ENCODE measurements at regions not wholly inside any gene's neighbourhood (a gene's known extent, or its start where the extent isn't known, plus 50 kb on each side); places are given as distances from the start of the nearest gene placed in this dataset.
A peak's percentile ranks its signal among the peaks of the same experiment; 100 is the strongest.

DNA sequence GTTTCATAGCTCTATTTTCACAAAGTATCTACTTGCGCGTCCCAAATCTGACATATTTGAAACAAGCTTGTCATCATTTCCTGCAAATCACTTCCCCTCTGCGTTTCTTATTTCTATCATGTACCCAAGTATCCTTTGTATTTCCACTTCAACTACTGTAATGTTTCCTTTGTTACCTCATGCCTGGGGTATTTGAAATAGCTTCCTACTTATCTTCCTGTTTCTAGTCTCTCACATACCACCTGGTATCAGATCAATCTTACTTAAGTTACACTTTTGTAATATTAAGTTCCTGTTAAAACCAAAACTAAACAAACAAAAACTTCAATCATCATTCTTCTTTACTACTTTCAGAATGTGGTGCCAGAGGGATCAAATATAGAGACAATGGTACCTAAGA lies 93.6 kb upstream of the SMAD1 start:
- DNase-seq (ENCODE audit: low read depth, low spot score) (peak; percentile 80), FAIRE-seq (peak; percentile 84)
- Histone ChIP-seq H3K4me1 (ENCODE audit: control insufficient read depth, extremely low read depth, insufficient read depth, low read length) (peaks cover 25% of the 10 kb centered on the region), H3K9me3 (replicated peaks; ENCODE audit: control insufficient read depth, insufficient read depth, low read length) (no peaks in the 10 kb centered on the region), H3K4me3 (replicated peaks in 1 of 3; ENCODE audit: insufficient read depth in 1 of 3, low read depth in 1 of 3, low read length in 3 of 3) (peak overlapping the region in 1 of 3 experiments; percentile 32), H3K4me2 (ENCODE audit: insufficient read depth, low read length) (peak overlapping the region; percentile 78), H3K9ac (replicated peaks; ENCODE audit: extremely low read depth, insufficient read depth, low read length) (peak overlapping the region; percentile 21), H3K9me1 (replicated peaks; ENCODE audit: control insufficient read depth, extremely low read depth, insufficient read depth, low read length) (no peaks in the 10 kb centered on the region), H3K79me2 (ENCODE audit: control insufficient read depth, insufficient read depth, low read length) (no peaks in the 10 kb centered on the region), H4K20me1 (replicated peaks; ENCODE audit: control insufficient read depth, extremely low read depth, insufficient read depth, low read length) (no peaks in the 10 kb centered on the region), H3K27ac (ENCODE audit: insufficient read depth, low read depth, low read length) (peak overlapping the region; percentile 67), H2AFZ (ENCODE audit: low read depth, low read length) (no peak overlapping the region), H3K27me3 (ENCODE audit: control insufficient read depth in 2 of 2, insufficient read depth in 2 of 2, low read length in 2 of 2) (no peaks in the 10 kb centered on the region), H3K36me3 (ENCODE audit: control insufficient read depth in 2 of 2, extremely low read depth in 1 of 2, insufficient read depth in 2 of 2, low read length in 2 of 2) (no peaks in the 10 kb centered on the region)
- intact Hi-C loops (cut with micrococcal nuclease), result loop anchor here (1.0 to 10.0 kb wide), 10 partner anchors 64 to 233 kb away; partner anchors contain the start of gene SMAD1
- ChIA-PET POLR2A (interaction anchor here (0.7 kb wide), 1 partner anchor 1223 kb away, joined by 3 read pairs; no protein-coding TSS in a partner anchor), CTCF (interaction anchor here (0.7 to 1.5 kb wide), 11 partner anchors 17 to 222 kb away, joined by 3 to 10 read pairs (median 3); no protein-coding TSS in a partner anchor)
- BruUV-seq (replicated peaks), result no TSS peak
- dilution Hi-C loops (cut with MboI; ENCODE audit: extremely low pct_ligation_motif_present, low sequenced_read_pairs), result no loop called here
- TF ChIP-seq FOS (IDR thresholded peaks at IDR 0.05; ENCODE audit: borderline replicate concordance, insufficient read depth, low read length) (peak; percentile 80), POLR2AphosphoS5 (IDR thresholded peaks at IDR 0.05; ENCODE audit: insufficient read depth, low read depth, low read length) (peak; percentile 63), JUN (IDR thresholded peaks at IDR 0.05; ENCODE audit: borderline replicate concordance, insufficient read depth, insufficient read length, low read depth) (peak; percentile 95), GATA2 (IDR thresholded peaks at IDR 0.05; ENCODE audit: insufficient read depth, insufficient read length, low read depth, low read length) (peak; percentile 81), EZH2 (IDR thresholded peaks at IDR 0.05; ENCODE audit: borderline replicate concordance, low read depth, low read length, severe bottlenecking) (no peak), POLR2A (IDR thresholded peaks at IDR 0.05; ENCODE audit: low read depth, low read length) (no peak), MYC (IDR thresholded peaks at IDR 0.05; ENCODE audit: low read depth, low read length) (no peak)
- TF ChIP-seq, protein P1, sequence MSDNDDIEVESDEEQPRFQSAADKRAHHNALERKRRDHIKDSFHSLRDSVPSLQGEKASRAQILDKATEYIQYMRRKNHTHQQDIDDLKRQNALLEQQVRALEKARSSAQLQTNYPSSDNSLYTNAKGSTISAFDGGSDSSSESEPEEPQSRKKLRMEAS (IDR thresholded peaks at IDR 0.05; ENCODE audit: insufficient read depth, insufficient read length), result no peak
- TF ChIP-seq, protein P2, sequence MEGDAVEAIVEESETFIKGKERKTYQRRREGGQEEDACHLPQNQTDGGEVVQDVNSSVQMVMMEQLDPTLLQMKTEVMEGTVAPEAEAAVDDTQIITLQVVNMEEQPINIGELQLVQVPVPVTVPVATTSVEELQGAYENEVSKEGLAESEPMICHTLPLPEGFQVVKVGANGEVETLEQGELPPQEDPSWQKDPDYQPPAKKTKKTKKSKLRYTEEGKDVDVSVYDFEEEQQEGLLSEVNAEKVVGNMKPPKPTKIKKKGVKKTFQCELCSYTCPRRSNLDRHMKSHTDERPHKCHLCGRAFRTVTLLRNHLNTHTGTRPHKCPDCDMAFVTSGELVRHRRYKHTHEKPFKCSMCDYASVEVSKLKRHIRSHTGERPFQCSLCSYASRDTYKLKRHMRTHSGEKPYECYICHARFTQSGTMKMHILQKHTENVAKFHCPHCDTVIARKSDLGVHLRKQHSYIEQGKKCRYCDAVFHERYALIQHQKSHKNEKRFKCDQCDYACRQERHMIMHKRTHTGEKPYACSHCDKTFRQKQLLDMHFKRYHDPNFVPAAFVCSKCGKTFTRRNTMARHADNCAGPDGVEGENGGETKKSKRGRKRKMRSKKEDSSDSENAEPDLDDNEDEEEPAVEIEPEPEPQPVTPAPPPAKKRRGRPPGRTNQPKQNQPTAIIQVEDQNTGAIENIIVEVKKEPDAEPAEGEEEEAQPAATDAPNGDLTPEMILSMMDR (IDR thresholded peaks at IDR 0.05; ENCODE audit: extremely low read depth in 1 of 2, insufficient read depth in 1 of 2, low read depth in 1 of 2, low read length in 2 of 2), result no peak

Measured in endothelial cell of umbilical vein (primary cell).